Body of pancreas (tissue), 4 donors: ENCODE measurements at regions not wholly inside any gene's neighbourhood (a gene's known extent, or its start where the extent isn't known, plus 50 kb on each side); places are given as distances from the start of the nearest gene placed in this dataset.

Experiments
- ATAC-seq: fragments of 150-250 bp; one replicate; pipeline ENCODE4 v1.9.1; 2016
- DNase-seq, 4 donors: peaks; one replicate each; pipeline ENCODE4 v3.0.0-alpha.2; 2019
- H3K27ac ChIP-seq, 4 donors: fragments of 200-600 bp; sonication (generic); 1 replicate in 3 of 4; 2 replicates in 1 of 4; pipeline versions ENCODE4 v1.5.1 to v1.6.1; 2016 to 2019; ENCODE audit warnings: mild to moderate bottlenecking in 1 of 4, mixed read lengths in 1 of 4, moderate library complexity in 1 of 4
- H3K27me3 ChIP-seq, 2 donors: fragments of 200-600 bp; sonication (generic); one replicate each; pipeline ENCODE4 v1.6.0; 2016; ENCODE audit warnings: mild to moderate bottlenecking in 1 of 2
- H3K36me3 ChIP-seq, 2 donors: fragments of 200-600 bp; sonication (generic); replicated peaks in 1 of 2; 2 replicates each; pipeline ENCODE4 v1.5.1; 2016; ENCODE audit warnings: low read depth in 2 of 2; ENCODE audit not compliant: insufficient read depth in 1 of 2
- H3K4me1 ChIP-seq: fragments of 200-600 bp; sonication (generic); one replicate; pipeline ENCODE4 v1.6.0; 2016
- H3K4me3 ChIP-seq, 2 donors: fragments of 200-600 bp; sonication (generic); 1 replicate in 1 of 2; 2 replicates in 1 of 2; pipeline ENCODE4 v1.5.1; 2016 to 2019
- H3K9me3 ChIP-seq, 3 donors: fragments of 200-600 bp; sonication (generic); 1 replicate in 2 of 3; 2 replicates in 1 of 3; pipeline ENCODE4 v1.5.1; 2016
- CTCF ChIP-seq, 7 experiments: fragments of 450-650 bp in 4 of 7; fragments of 200-600 bp in 3 of 7; sonication (generic) in 3 of 7; IDR thresholded peaks; one replicate each; pipeline ENCODE4 v1.5.1; 2016 to 2019; ENCODE audit warnings: antibody characterized with exemption in 7 of 7
- POLR2A ChIP-seq, 3 donors: fragments of 450-650 bp; IDR thresholded peaks; one replicate each; pipeline ENCODE4 v1.6.1; 2016; ENCODE audit warnings: antibody characterized with exemption in 3 of 3, mild to moderate bottlenecking in 2 of 3
- WGBS, 2 donors: methylation state at CpG; one replicate each; pipeline ENCODE4 v1.1.5; 2017; 5-methylcytosine and 5-hydroxymethylcytosine counted together
- intact Hi-C: fragments of 100-400 bp; cut with DNase I; formaldehyde crosslinking; loops from one replicate; pipeline ENCODE4 v1.15.1; 2023

DNA sequence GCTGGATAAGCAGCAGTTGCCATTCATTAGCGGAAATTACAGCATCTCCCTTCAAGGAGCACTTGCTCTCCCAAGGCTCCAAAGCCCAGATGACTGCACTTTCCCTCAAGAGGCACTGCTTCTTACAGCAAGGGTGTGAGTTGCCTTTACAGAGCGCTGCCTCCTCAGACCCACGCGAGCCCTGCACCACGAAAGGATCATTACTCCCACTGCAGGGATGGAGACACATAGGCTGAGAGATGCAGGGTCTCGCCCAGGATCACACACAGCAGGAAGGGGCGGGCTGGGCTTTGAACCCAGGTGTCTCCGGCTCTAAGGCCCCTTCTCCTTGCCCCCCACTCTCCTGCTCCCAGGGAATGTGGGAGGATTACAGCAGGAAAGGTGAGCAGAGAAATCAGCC lies 405.5 kb downstream of the MATN1 start:
- no peaks in the 10 kb centered on the region for H3K36me3 ChIP-seq
- ATAC-seq (no peak), DNase-seq (no peak)
- H3K27me3 ChIP-seq = no peaks in the 10 kb centered on the region
- H3K27ac ChIP-seq = no peak overlapping the region
- no peaks in the 10 kb centered on the region for H3K4me1 ChIP-seq
- 57 to 83% methylated on average over 3 to 8 of the region's 8 CpGs for WGBS, 2 donors
- no peak overlapping the region for H3K4me3 ChIP-seq
- no peak for TF ChIP-seq CTCF (IDR thresholded peaks at IDR 0.05)
- TF ChIP-seq POLR2A (IDR thresholded peaks at IDR 0.05) = no peak
- H3K9me3 ChIP-seq = no peaks in the 10 kb centered on the region
- intact Hi-C loops = no loop called here

- H3K9me3 ChIP-seq = no peaks in the 10 kb centered on the region
- no peak overlapping the region for H3K4me3 ChIP-seq
- WGBS, 2 donors = 54 to 71% methylated on average over 2 of the region's 2 CpGs
- no peak for ATAC-seq
- no peaks in the 10 kb centered on the region for H3K36me3 ChIP-seq
- no peaks in the 10 kb centered on the region for H3K27me3 ChIP-seq
- intact Hi-C loops = no loop called here
- H3K4me1 ChIP-seq = no peaks in the 10 kb centered on the region
- H3K27ac ChIP-seq = no peak overlapping the region
- DNase-seq = no peak
- TF ChIP-seq CTCF (IDR thresholded peaks at IDR 0.05) (no peak), POLR2A (IDR thresholded peaks at IDR 0.05) (no peak)
Measured at GRCh38 chr1:30316056-30316455, 407.3 kb downstream of the MATN1 start.

DNA sequence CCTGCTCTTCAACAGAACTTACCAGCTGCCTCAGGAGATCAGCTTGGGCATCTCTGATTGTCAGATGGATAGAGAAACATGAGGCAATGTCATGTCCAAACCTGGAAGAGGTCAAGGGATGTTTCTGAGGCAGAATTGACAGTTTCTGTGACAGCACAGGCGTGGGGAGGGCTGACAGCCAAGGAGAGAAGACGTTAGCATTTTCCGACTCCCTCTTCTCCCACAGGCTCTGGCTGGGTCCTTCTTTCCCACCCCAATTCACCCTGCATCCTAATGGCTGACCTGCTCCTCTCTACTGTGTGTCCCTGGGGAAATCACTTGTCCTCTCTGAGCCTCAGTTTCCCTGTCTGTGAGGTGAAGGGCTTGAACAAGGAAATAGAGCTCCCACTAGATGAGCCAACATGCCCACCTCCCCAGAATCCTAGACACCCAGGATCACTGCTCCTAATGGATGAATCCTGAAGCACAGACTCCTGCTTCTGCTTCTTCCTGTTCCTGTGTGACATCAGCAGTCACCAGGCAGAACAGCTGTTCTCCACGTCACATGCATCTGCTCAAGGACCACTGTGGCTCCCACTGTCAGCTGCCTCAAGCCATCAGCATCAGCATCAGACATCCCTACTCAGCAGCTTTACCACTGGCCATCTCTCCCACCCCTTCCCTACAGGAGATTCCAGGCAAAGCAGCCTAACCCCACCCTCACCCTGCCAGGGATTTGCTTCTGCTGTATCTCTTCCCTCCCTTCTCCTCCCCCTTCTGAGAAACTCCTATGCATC lies 408.0 kb downstream of the MATN1 start:
- WGBS, 2 donors = 47 to 57% methylated on average over 4 of the region's 4 CpGs
- Histone ChIP-seq H3K4me3 (no peak overlapping the region), H3K36me3 (no peaks in the 10 kb centered on the region), H3K4me1 (no peaks in the 10 kb centered on the region), H3K27me3 (no peaks in the 10 kb centered on the region), H3K9me3 (no peaks in the 10 kb centered on the region), H3K27ac (no peak overlapping the region)
- no peak for TF ChIP-seq POLR2A (IDR thresholded peaks at IDR 0.05)
- no peak for TF ChIP-seq CTCF (IDR thresholded peaks at IDR 0.05)
- DNase-seq (no peak), ATAC-seq (no peak)
- intact Hi-C loops = no loop called here

DNA sequence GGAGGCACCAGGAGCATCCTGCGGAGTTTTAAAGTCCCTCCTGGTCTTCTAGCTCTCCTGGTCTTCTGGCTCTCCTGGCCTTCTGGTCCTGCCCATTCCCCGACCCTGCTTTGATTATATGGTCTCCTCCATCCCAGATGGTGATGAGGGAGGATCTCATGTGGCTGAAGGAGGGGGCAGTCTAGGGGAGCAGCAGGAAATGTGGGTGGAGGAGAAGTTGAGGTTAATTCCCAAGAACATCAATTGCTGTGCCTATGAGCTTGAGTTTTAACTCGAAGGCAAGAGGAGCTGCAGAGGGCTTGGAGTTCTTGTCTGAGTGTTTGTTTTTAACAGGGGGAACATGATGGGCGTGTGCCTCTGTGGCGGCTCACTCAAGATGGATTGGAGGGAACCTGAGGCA lies 408.8 kb downstream of the MATN1 start:
- H3K4me1 ChIP-seq = no peaks in the 10 kb centered on the region
- H3K4me3 ChIP-seq = no peak overlapping the region
- H3K27ac ChIP-seq = no peak overlapping the region
- DNase-seq (no peak), ATAC-seq (no peak)
- H3K9me3 ChIP-seq = no peaks in the 10 kb centered on the region
- no peaks in the 10 kb centered on the region for H3K36me3 ChIP-seq
- TF ChIP-seq POLR2A (IDR thresholded peaks at IDR 0.05) (no peak), CTCF (IDR thresholded peaks at IDR 0.05) (no peak)
- intact Hi-C loops = no loop called here
- H3K27me3 ChIP-seq = no peaks in the 10 kb centered on the region
- WGBS, 2 donors = 51 to 54% methylated on average over 5 of the region's 5 CpGs

DNA sequence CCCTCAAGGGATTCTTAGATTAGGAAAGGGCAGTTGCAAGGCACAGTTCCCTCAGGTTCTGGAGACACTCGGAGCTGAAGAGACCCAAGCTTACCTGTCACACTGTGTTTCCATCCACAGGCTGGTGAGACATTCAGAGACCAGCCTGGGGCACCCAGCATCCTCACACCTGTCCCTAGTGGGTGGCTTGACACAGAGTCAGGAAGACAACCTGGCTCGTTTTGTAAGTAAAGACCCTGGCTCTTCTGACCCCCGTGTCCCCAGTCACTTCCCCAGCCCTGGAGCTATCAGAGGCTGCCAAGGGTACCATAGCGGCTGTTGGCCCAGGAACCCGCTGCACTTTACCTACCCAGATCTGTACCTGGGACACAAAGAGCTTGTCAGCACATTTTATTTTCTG lies 409.8 kb downstream of the MATN1 start:
- no peaks in the 10 kb centered on the region for H3K36me3 ChIP-seq
- H3K4me1 ChIP-seq = no peaks in the 10 kb centered on the region
- H3K27me3 ChIP-seq = no peaks in the 10 kb centered on the region
- ATAC-seq (no peak), DNase-seq (no peak)
- H3K9me3 ChIP-seq = no peaks in the 10 kb centered on the region
- H3K27ac ChIP-seq = no peak overlapping the region
- TF ChIP-seq POLR2A (IDR thresholded peaks at IDR 0.05) = no peak
- TF ChIP-seq CTCF (IDR thresholded peaks at IDR 0.05) = no peak
- no peak overlapping the region for H3K4me3 ChIP-seq
- 56 to 62% methylated on average over 5 of the region's 5 CpGs for WGBS, 2 donors
- intact Hi-C loops = no loop called here
